G401 (cell line): ENCODE measurements at regions not wholly inside any gene's neighbourhood (a gene's known extent, or its start where the extent isn't known, plus 50 kb on each side); places are given as distances from the start of the nearest gene placed in this dataset.
"Not testable (repeated sequence)": the region's sequence is repeated elsewhere in the genome, so short reads cannot be mapped to it uniquely, and the experiment has no call there.

Experiments used
- DNase-seq: peaks from one replicate; pipeline ENCODE4 v3.0.0-alpha.2; 2015; ENCODE audit warnings: low spot score
- in situ Hi-C: cut with HindIII; loops from 2 replicates; pipeline ENCODE4 v1.10.0; 2016; ENCODE audit warnings: low sequenced_read_pairs, mixed read lengths

DNA sequence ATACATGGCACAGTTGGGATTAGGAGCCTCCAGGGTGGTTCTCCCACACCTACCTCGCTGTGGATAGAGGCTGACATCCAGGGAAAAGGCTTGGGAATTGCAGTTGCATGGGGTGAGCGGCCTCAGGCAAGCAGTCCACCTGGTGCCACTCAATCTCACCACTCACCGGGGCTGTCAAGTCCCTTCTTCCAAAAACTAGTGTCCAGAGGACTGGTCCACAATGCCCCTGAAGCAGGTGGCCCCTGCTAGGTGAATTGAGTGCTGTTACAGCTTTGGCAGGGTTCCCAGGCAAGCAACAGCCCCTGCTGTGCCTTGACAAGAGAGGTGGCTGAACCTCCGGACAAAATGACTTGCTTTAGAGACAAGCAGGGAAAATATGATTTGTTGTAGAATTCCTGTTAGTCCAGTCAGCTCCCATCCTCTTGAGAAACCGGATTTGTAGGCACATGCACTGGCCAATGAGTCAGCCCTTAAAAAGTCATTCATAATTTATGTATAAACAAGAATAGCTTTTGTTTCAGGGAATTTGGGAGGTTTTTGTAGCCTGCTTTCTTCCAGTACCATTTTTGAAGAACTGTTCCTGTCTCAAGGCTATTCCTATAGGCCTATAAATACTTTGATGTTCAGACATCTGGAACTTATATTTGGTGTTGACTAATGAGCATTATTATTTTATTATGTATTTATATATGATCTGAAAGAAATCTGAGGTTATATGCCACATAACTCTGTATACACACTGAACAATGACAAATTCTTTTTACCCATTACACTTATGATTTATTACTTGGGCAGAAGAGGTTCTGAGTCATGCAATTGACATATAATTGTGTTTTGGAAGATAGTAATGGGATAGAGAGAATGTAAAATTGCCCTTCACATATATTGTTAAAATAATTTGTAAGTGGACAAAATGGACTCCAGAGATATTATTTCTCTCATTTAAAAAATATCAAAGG, 411.1 kb downstream of the ACTL7B start:
- no peak for DNase-seq
- in situ Hi-C loops = no loop called here

DNA sequence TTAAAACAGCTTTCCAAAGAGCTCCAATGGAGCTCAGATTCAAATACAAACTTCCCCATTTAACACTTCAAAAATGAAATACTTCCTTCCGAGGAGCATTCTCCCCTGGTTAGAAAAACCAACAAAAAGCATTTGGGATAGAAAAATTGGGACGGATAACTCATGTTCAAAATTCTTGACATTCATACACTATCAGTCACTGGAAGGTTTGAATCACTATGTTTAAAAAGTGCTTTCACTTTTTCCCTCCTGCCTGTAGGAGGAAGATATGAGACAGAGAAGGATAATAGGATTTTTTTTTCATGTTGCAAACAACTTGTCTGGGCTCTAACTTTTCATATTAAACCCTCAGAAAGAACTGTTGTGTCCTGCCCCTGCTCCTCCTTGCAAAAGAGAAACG, 412.0 kb downstream of the ACTL7B start:
- DNase-seq = no peak
- in situ Hi-C loops = no loop called here

DNA sequence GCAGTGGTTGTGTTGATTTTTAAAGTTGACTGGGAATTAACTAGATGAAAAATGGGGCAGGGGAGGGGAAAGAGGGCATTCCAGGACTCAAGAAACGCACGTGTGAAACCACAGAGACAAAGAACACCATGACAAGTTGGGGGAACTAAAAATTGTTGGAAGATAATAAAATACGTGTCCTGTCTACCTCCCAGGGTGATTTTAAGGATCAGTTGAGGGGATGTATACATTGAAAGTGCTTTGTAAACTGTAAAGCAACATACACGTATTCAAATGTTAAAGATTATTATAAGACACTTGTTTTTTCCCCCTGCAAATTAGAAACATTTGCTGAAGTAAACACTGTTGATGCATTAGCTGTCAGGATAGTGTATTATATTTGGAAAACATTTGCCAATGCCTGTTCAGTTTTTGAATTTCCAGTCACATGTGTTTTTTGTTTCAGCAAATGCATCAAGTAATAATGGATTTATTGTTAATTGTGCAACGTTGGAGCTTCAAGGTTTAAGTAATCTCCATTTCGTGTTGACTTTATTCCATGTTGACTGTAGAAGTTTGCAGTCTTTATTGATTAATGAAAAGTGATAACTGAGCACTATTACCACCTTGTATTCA, 412.7 kb downstream of the ACTL7B start:
- in situ Hi-C loops = no loop called here
- DNase-seq = no peak

DNA sequence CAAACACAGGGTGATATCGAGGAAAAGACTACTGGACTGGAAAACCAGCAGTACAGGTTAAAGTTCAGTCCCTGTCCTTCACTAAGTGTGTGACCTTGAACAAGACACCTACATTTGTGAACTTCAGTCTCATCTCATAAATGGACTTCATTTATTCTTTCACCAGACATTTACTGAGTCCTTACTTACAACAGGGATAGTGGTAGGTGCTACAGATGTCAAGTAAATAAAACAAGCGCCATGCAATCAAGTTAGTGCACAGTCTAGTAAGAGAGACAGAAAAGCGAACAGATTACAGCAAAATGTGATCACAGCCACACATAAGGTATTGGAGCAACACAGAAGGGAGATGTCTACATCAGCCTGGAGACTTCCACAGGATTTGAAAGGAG, 413.2 kb downstream of the ACTL7B start:
- DNase-seq = no peak
- in situ Hi-C loops = no loop called here

DNA sequence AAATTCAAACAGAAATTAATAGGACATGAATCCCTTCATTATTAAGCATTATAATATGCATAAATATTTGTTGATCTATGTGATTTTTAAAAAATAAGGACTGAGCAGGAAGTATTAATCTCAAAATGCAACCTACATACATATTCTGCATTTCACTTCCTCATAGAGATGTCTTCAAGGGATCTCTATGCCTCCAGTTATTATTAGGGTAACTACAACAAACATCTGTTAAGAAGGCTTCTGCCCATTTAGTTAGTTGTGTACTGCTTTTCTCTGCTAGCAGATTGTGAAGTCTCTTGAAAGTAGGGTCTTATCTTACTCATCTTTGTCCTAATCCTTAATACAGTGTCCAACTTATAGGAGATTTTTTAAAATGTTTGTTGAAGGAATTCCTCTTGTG, 414.1 kb downstream of the ACTL7B start:
- in situ Hi-C loops = no loop called here
- DNase-seq = no peak

DNA sequence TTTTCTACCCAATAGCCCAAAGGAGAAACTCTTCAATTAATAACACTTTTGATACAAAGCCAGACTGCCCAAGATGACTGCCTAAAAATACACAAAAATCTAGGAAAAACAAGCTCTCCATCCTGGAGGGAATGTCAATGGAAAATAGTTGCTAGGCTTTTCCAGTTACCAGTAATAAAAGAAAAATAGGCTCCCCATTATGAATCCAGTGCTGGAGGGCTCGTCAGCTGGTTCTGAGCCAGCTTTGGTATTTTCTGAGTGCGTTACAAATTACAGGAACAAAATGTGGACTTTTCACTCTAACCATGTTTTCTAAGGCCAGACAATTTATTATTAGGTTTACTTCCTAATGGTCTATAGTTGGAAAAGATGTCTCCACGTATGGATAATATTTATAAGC, 414.5 kb downstream of the ACTL7B start:
- DNase-seq = no peak
- in situ Hi-C loops = no loop called here

DNA sequence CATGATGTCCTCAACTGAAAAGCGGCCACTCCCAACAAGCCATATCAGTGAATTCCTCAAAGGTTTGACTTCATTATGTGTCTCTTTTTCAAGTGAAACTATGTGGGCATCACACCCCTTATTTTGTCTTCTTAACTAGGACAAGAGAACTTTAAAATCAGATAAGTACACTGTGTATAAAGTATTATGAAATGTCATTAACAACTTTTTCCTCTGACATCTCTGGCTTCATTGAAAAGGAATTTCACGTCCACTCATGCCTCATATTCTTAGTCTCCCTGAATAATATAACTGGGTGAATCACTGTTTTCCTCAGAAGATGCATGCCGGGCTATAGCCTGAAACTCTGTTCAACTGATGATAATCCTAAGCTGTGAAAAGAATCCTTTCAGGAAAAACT, 415.8 kb downstream of the ACTL7B start:
- in situ Hi-C loops = no loop called here

DNA sequence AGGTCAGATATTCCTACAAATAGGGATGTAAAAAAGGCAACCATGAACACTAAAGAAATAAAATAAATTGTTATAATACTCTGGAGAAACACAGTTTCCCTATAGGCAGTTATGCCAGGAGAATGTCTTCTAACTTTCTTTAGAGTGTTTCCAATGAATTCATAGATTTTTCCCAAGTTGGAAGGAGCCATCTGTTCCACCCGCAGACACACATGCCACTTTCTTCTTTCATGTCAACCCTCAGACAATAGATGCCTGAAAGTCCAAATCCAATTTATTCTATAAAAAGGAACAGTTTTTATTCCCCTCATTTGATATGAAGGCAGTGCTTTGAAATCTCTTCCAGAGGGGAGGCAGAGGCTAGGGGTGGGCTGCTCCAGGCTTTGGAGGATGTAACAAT, 418.1 kb downstream of the ACTL7B start:
- no peak for DNase-seq
- in situ Hi-C loops = no loop called here

More for the DNA sequence above, 415.8 kb downstream of the ACTL7B start:
- no peak for DNase-seq

DNA sequence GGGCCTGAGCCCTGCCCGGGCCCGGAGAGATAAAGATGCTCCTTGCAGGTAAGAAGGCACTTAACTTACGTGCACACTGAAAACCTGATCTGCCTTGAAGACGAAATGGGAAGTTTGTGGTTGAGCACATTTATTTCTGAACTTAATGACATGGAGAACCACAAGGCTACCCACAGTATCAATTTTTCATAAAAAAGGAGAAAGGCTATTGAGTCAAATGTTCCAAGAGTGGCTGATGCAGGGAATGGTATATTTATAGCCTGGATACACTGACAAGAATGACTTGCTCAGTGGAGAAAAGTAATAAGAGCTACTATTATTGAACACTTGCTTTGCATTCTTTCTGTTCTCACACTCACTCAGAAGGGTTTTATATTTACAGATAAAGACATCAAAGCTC, 419.3 kb downstream of the ACTL7B start:
- DNase-seq = no peak
- in situ Hi-C loops = no loop called here

DNA sequence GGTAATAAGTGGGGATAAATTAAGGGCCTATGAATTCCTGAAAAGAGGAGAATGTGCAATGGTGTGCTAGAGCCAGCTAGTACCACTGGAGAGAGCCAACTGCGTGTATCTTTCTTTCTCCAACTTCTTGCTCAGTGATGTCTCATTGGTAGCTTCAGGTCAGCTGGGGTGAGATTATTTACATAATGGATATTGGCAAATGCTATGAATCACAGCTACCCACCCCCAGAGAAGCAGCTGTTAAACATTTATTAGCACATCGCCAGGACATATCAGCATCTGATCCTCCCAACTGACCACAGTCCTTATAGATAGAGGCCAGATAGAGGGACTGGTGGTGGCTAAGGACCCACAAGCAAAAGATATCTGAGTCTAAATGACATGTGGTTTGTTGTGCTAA, 421.3 kb downstream of the ACTL7B start:
- no peak for DNase-seq
- in situ Hi-C loops = no loop called here

DNA sequence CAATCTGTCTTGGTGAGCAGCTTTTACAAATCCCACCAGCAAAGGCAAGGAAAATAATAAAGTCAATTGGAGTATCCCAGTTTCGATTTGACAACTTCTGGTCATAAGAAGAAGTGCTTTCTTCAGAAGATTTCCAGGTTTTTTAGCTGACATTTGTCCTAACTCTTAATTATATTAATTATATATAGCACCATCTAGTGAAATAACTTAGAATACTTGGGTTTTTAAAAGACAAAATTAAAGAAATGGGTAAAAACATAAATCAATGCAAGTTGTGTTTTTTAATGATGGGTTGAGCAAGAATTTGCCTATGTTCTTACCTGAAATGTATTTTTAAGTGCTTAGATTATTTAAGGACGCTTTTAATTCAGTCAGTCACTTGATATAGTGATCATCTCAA, 421.8 kb downstream of the ACTL7B start:
- in situ Hi-C loops = no loop called here
- no peak for DNase-seq

DNA sequence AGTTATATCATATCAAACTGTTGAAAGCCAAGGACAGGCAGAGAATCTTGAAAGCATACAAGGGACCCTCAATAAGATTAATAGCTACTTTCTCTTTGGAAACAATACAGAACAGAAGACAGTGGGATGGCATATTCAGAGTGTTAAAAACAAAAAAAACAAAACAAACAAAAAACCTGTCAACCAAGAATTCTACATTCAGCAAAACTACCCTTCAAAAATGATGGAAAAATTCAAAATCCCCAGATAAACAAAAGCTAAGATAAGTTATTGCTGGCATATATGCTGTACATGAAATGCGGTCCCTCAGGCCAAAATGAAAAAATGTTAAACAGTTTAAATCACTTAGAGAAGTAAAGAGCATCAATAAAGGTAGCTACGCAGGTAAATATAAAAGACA, 425.1 kb downstream of the ACTL7B start:
- in situ Hi-C loops = no loop called here
- no peak for DNase-seq

DNA sequence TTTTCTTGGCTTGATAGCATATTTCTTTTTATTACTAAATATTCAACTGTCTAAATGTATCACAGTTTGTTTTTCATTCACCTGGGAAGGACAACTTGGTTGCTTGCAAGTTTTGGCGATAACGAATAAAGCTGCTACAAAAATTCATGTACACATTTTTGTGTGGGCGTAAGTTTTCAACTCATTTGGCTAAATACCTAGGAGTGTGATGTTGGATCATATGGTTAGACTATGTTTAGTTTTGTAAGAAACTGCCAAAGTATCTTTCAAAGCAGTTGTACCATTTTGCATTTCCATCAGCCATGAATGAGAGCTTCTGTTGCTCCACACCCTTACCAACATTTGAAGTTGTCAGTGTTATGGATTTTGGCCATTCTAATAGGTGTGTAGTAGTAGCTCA, 428.0 kb downstream of the ACTL7B start:
- in situ Hi-C loops = no loop called here
- DNase-seq = no peak

DNA sequence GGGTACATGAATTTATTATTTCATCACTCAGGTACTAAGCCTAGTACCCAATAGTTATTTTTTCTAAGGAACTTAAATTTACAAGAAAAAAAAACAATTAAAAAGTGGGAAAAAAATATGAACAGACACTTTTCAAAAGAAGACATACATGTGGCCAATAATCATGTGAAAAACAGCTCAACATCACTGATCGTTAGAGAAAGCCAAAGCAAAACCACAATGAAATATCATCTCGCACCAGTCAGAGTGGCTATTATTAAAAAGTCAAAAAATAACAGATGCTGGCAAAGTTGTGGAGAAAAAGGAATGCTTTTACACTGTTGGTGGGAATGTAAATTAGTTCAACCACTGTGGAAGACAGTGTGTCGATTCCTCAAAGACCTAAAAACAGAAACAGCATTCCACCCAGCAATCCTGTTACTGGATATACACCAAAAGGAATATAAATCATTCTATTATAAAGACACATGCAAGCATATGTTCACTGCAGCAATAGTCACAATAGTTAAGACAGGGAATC, 429.3 kb downstream of the ACTL7B start:
- in situ Hi-C loops, DNase-seq: not testable (repeated sequence)

DNA sequence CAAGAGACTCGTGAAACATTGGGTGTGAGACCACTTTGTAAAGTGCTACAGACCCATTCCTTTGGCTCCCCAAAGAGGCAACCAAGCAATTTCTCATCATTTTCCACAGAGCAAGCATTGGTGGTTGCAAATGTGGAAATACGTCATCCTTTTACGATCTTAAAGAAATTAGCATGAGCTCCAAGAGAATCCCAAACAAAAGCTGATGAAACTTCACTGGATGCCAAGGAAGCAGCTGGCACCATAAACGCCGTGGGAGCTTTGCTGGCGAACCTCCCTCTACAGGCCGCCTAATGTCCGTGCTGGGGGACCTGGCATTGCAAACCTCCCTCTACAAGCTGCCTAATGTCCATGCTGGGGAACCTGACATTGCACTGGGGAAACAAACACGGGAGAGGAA, 432.4 kb downstream of the ACTL7B start:
- in situ Hi-C loops = no loop called here
- DNase-seq = no peak

DNA sequence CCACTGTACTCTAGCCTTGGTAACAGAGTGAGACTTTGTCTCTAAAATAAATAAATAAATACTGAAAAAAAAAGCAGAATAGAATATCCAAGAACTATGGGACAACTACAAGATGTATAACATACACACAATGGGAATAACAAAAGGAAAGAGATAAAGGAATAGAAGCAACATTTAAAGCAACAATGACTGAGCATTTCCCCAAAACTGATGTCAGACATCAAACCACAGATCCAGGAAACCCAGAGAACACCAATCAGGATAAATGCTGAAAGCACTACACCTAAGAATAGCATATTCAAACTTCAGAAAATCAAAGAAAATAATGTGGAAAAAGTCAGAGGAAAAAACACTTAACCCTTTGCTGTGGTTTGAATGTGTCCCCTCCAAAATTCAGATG, 436.4 kb downstream of the ACTL7B start:
- in situ Hi-C loops = no loop called here

DNA sequence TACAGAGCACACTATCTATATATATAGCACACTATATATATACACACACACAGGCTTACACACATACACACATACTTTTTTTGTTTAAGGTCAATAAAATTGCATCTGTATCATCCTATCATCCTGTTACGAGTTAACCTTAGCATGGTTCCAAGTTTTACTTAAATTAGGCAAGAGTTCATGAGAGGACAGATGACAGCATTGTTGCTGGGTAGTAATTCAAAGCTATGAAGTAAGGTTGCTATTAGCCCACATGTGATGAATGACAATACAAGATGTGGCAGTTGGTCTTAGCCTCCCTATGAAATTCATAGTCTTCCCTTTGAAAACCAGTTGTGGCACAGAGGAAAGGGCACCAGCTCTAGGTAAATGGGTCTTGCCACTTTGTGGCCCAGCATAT, 438.1 kb downstream of the ACTL7B start:
- in situ Hi-C loops = no loop called here
- no peak for DNase-seq

More for the DNA sequence above, 436.4 kb downstream of the ACTL7B start:
- DNase-seq = no peak

DNA sequence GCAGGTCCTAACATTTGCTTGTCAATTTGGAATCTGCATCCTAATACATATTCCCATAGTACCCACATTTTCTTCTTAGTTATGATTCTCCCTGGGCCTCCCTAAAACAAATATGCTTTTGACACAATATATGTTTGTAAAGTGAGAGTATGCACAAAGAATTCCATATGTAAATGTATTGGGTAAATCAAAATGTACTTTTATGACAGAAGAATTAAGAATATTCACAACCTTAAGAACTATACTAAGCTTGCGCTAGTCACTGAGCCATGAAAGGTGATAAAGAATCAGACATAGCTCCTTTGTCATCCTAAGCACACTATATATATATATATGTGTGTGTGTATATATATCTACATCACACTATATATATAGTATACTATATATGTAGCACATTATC, 438.5 kb downstream of the ACTL7B start:
- no peak for DNase-seq
- in situ Hi-C loops = no loop called here

DNA sequence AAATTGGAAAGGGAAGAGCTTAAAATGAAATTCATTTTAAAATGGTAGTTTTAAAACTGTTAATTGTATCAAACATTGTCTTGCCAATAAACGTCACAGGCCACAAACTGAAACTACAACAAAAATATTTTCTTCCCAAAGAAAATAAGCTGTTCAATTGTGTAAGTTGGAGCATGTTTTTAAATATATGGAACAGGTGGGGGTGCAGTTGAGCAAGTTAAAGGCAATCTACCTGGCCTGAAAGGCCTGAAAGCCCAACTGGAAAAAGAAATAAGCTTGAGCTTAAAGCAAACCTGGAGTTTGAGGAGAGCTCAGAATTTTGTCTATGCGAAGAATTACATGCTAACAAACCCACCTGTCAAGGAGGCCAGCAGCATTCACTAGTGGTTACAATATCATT, 439.5 kb downstream of the ACTL7B start:
- no peak for DNase-seq
- in situ Hi-C loops = no loop called here

DNA sequence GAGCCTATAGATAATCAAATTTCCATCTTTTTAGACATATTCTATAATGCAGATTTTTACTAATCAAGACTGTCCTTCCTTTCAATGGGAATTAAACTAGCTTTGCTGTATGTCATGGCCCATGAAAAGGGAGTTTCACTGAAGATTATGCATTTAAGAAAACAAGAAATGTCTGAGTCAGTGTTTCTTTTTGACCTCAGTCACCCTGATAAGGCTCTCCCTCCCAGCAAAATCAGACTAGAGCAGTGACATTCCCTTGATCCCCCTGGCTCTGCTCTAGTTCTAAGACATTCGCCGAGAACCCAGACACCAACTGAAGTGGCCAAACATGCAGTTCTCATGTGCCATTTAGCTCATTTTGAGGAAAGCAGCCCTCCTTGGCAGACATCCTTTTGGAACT, 442.0 kb downstream of the ACTL7B start:
- in situ Hi-C loops = no loop called here
- DNase-seq = no peak

DNA sequence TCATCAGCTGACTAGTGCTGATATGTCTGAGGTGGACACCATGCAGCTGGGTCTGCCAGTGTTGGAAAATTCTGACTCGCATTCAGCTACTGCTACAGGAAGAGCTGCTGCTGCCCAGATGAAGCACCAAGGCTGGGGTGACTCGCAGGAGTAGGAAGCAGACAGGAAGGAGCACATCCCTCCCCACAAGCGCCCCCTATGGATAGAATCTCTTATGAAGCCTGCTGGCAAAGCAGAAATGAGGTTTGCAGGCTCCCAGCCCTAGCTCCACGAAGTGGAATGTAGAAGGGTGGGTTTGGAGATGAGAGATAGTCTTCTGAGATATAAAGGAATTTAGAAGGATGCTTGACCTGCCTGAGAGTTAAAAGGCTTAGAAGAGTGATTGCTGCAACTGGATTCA, 443.0 kb downstream of the ACTL7B start:
- DNase-seq = no peak
- in situ Hi-C loops = no loop called here
